ENCODE measurements at regions not wholly inside any gene's neighbourhood (a gene's known extent, or its start where the extent isn't known, plus 50 kb on each side); places are given as distances from the start of the nearest gene placed in this dataset.
"Not testable (repeated sequence)": the region's sequence is repeated elsewhere in the genome, so short reads cannot be mapped to it uniquely, and the experiment has no call there.

GRCh38 chr2:47288864-47289263 lies 80.2 kb upstream of the EPCAM start:
- 87 to 92% (median 91%) methylated on average over 1 of the region's 1 CpG for WGBS, 3 donors
- Histone ChIP-seq H3K27ac (no peak overlapping the region), H3K4me3 (no peak overlapping the region), H3K27me3 (ENCODE audit: insufficient read depth in 3 of 3, low read length in 2 of 3) (no peaks in the 10 kb centered on the region), H3K9me3 (no peaks in the 10 kb centered on the region), H3K4me1 (peaks cover 9% of the 10 kb centered on the region), H3K36me3 (ENCODE audit: insufficient read depth in 1 of 2, low read depth in 1 of 2) (no peaks in the 10 kb centered on the region)
- TF ChIP-seq CTCF (IDR thresholded peaks at IDR 0.05), result no peak
- intact Hi-C loops (cut with DNase I), result no loop called here
- peak in 2 of 4 donors; percentile 49 to 80 for ATAC-seq
- no peak for DNase-seq

GRCh38 chr2:47283659-47284058 lies 85.5 kb upstream of the EPCAM start:
- ATAC-seq (no peak), DNase-seq (no peak)
- Histone ChIP-seq H3K4me3 (no peak overlapping the region), H3K4me1 (peaks cover 2% of the 10 kb centered on the region), H3K27me3 (ENCODE audit: insufficient read depth in 3 of 3, low read length in 2 of 3) (no peaks in the 10 kb centered on the region), H3K9me3 (no peaks in the 10 kb centered on the region), H3K36me3 (ENCODE audit: insufficient read depth in 1 of 2, low read depth in 1 of 2) (no peaks in the 10 kb centered on the region), H3K27ac (no peak overlapping the region)
- no peak for TF ChIP-seq CTCF (IDR thresholded peaks at IDR 0.05)
- WGBS, 3 donors, result 81 to 89% (median 84%) methylated on average over 7 of the region's 7 CpGs
- intact Hi-C loops (cut with DNase I), result no loop called here

- DNase-seq, result no peak
- H3K36me3 ChIP-seq (ENCODE audit: insufficient read depth in 1 of 2, low read depth in 1 of 2), result no peaks in the 10 kb centered on the region
- intact Hi-C loops (cut with DNase I), result no loop called here
- no peak for TF ChIP-seq CTCF (IDR thresholded peaks at IDR 0.05)
- ATAC-seq, result no peak
- H3K27me3 ChIP-seq (ENCODE audit: insufficient read depth in 3 of 3, low read length in 2 of 3), result no peaks in the 10 kb centered on the region
- H3K27ac ChIP-seq, result no peak overlapping the region
- H3K4me1 ChIP-seq, result no peaks in the 10 kb centered on the region
- 90 to 92% (median 92%) methylated on average over 3 of the region's 3 CpGs for WGBS, 3 donors
- no peak overlapping the region for H3K4me3 ChIP-seq
- H3K9me3 ChIP-seq, result no peaks in the 10 kb centered on the region
These were observed 86.4 kb upstream of the EPCAM start for GRCh38 chr2:47282621-47283272.

GRCh38 chr2:47279525-47279924 lies 89.6 kb upstream of the EPCAM start:
- ATAC-seq; H3K27ac ChIP-seq; H3K9me3 ChIP-seq; H3K4me1 ChIP-seq; H3K4me3 ChIP-seq; H3K36me3 ChIP-seq (ENCODE audit: insufficient read depth in 1 of 2, low read depth in 1 of 2); intact Hi-C loops (cut with DNase I); DNase-seq; H3K27me3 ChIP-seq (ENCODE audit: insufficient read depth in 3 of 3, low read length in 2 of 3): not testable (repeated sequence)
- 81 to 97% (median 94%) methylated on average over 4 of the region's 4 CpGs for WGBS, 3 donors

GRCh38 chr2:47277987-47278386 lies 91.1 kb upstream of the EPCAM start:
- Histone ChIP-seq H3K4me3 (no peak overlapping the region), H3K4me1 (peaks cover 18% of the 10 kb centered on the region), H3K9me3 (no peaks in the 10 kb centered on the region), H3K27me3 (ENCODE audit: insufficient read depth in 3 of 3, low read length in 2 of 3) (no peaks in the 10 kb centered on the region), H3K27ac (no peak overlapping the region), H3K36me3 (ENCODE audit: insufficient read depth in 1 of 2, low read depth in 1 of 2) (no peaks in the 10 kb centered on the region)
- ATAC-seq (no peak), DNase-seq (no peak)
- intact Hi-C loops (cut with DNase I), result no loop called here
- 90 to 96% (median 94%) methylated on average over 1 of the region's 1 CpG for WGBS, 3 donors
- TF ChIP-seq CTCF (IDR thresholded peaks at IDR 0.05), result no peak
